ENCODE measurements at regions not wholly inside any gene's neighbourhood (a gene's known extent, or its start where the extent isn't known, plus 50 kb on each side); places are given as distances from the start of the nearest gene placed in this dataset.

- no peak for DNase-seq
- H3K36me3 Mint-ChIP-seq (ENCODE audit: unreplicated experiment) = no peaks in the 10 kb centered on the region
- no peak overlapping the region for H3K27ac Mint-ChIP-seq (ENCODE audit: unreplicated experiment)
- no peak overlapping the region for H3K4me3 Mint-ChIP-seq (ENCODE audit: unreplicated experiment)
- H3K4me1 Mint-ChIP-seq (ENCODE audit: low read depth, unreplicated experiment) = peaks cover 12% of the 10 kb centered on the region
- H3K27me3 Mint-ChIP-seq (ENCODE audit: unreplicated experiment) = peaks cover 2% of the 10 kb centered on the region
- peaks cover 2% of the 10 kb centered on the region for H3K9me3 Mint-ChIP-seq (ENCODE audit: unreplicated experiment)
- no peak for TF ChIP-seq CTCF (IDR thresholded peaks at IDR 0.05; ENCODE audit: partially characterized antibody, unreplicated experiment)
Observed at GRCh38 chr12:114191581-114191980, 214.4 kb downstream of the TBX5 start.

- H3K4me1 Mint-ChIP-seq (ENCODE audit: low read depth, unreplicated experiment) = peaks cover 17% of the 10 kb centered on the region
- H3K27me3 Mint-ChIP-seq (ENCODE audit: unreplicated experiment) = peaks cover 8% of the 10 kb centered on the region
- H3K4me3 Mint-ChIP-seq (ENCODE audit: unreplicated experiment) = no peak overlapping the region
- no peak for TF ChIP-seq CTCF (IDR thresholded peaks at IDR 0.05; ENCODE audit: partially characterized antibody, unreplicated experiment)
- DNase-seq = no peak
- peaks cover 7% of the 10 kb centered on the region for H3K9me3 Mint-ChIP-seq (ENCODE audit: unreplicated experiment)
- H3K27ac Mint-ChIP-seq (ENCODE audit: unreplicated experiment) = no peak overlapping the region
- H3K36me3 Mint-ChIP-seq (ENCODE audit: unreplicated experiment) = no peaks in the 10 kb centered on the region
Observed at GRCh38 chr12:114190971-114191370, 215.0 kb downstream of the TBX5 start.

- TF ChIP-seq CTCF (IDR thresholded peaks at IDR 0.05; ENCODE audit: partially characterized antibody, unreplicated experiment) = no peak
- H3K9me3 Mint-ChIP-seq (ENCODE audit: unreplicated experiment) = peaks cover 7% of the 10 kb centered on the region
- DNase-seq = no peak
- no peak overlapping the region for H3K27ac Mint-ChIP-seq (ENCODE audit: unreplicated experiment)
- H3K36me3 Mint-ChIP-seq (ENCODE audit: unreplicated experiment) = no peaks in the 10 kb centered on the region
- H3K4me1 Mint-ChIP-seq (ENCODE audit: low read depth, unreplicated experiment) = peaks cover 21% of the 10 kb centered on the region
- peaks cover 8% of the 10 kb centered on the region for H3K27me3 Mint-ChIP-seq (ENCODE audit: unreplicated experiment)
- no peak overlapping the region for H3K4me3 Mint-ChIP-seq (ENCODE audit: unreplicated experiment)
Observed at GRCh38 chr12:114189266-114189665, 216.7 kb downstream of the TBX5 start.

- TF ChIP-seq CTCF (IDR thresholded peaks at IDR 0.05; ENCODE audit: partially characterized antibody, unreplicated experiment) = no peak
- Mint-ChIP-seq H3K27me3 (ENCODE audit: unreplicated experiment) (peaks cover 8% of the 10 kb centered on the region), H3K27ac (ENCODE audit: unreplicated experiment) (peak overlapping the region; percentile 97), H3K9me3 (ENCODE audit: unreplicated experiment) (peaks cover 7% of the 10 kb centered on the region), H3K4me3 (ENCODE audit: unreplicated experiment) (peak overlapping the region; percentile 76), H3K4me1 (ENCODE audit: low read depth, unreplicated experiment) (peaks cover 23% of the 10 kb centered on the region), H3K36me3 (ENCODE audit: unreplicated experiment) (no peaks in the 10 kb centered on the region)
- peak; percentile 82 for DNase-seq
Observed at GRCh38 chr12:114186241-114187002, 219.5 kb downstream of the TBX5 start.

GRCh38 chr12:114185036-114185435 lies 218.9 kb upstream of the RBM19 start:
- no peak for DNase-seq
- no peak for TF ChIP-seq CTCF (IDR thresholded peaks at IDR 0.05; ENCODE audit: partially characterized antibody, unreplicated experiment)

More at GRCh38 chr12:114185036-114185435, 218.9 kb upstream of the RBM19 start:
- Mint-ChIP-seq H3K36me3 (ENCODE audit: unreplicated experiment) (no peaks in the 10 kb centered on the region), H3K4me1 (ENCODE audit: low read depth, unreplicated experiment) (peaks cover 23% of the 10 kb centered on the region), H3K27me3 (ENCODE audit: unreplicated experiment) (peaks cover 8% of the 10 kb centered on the region), H3K4me3 (ENCODE audit: unreplicated experiment) (no peak overlapping the region), H3K9me3 (ENCODE audit: unreplicated experiment) (peaks cover 7% of the 10 kb centered on the region), H3K27ac (ENCODE audit: unreplicated experiment) (no peak overlapping the region)
